ENCODE measurements at regions not wholly inside any gene's neighbourhood (a gene's known extent, or its start where the extent isn't known, plus 50 kb on each side); places are given as distances from the start of the nearest gene placed in this dataset.

DNA sequence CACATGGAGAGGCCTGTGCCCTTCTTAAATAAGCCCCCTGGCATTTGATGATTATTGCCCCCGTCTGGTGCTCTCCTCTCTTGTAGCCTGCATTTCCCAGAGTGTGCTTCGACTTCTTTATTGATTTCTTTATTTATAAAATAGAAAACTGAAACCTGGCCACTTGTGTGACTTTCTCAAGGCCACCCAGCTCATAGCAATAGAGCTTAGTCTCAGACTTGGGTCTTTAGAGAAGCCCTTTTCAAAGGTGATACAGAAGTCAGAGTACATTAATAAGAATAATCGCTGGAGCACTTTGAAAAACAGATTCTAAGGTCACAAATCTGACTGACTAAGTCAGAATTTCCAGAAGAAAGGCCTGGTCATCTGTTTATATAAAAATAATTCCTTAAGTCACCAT, 86.6 kb downstream of the NOC3L start:
- Histone ChIP-seq H3K4me3 (ENCODE audit: low read length) (no peak overlapping the region), H3K9me3 (ENCODE audit: control insufficient read depth, low read length) (peaks cover 16% of the 10 kb centered on the region), H3K36me3 (ENCODE audit: control insufficient read depth, insufficient read depth, low read length) (peaks cover 76% of the 10 kb centered on the region), H3K9ac (ENCODE audit: extremely low read depth, low read length, poor library complexity, severe bottlenecking) (no peak overlapping the region), H3K27me3 (ENCODE audit: control insufficient read depth, insufficient read depth, low read length, poor library complexity, severe bottlenecking) (no peaks in the 10 kb centered on the region), H3K27ac (ENCODE audit: low read depth, low read length) (no peak overlapping the region), H3K4me1 (ENCODE audit: control insufficient read depth, insufficient read depth, low read length) (no peaks in the 10 kb centered on the region)
- peaks cover 4% of the 10 kb centered on the region for H3K4me1 Mint-ChIP-seq
- DNase-seq: no peak
- TF ChIP-seq, protein P1, sequence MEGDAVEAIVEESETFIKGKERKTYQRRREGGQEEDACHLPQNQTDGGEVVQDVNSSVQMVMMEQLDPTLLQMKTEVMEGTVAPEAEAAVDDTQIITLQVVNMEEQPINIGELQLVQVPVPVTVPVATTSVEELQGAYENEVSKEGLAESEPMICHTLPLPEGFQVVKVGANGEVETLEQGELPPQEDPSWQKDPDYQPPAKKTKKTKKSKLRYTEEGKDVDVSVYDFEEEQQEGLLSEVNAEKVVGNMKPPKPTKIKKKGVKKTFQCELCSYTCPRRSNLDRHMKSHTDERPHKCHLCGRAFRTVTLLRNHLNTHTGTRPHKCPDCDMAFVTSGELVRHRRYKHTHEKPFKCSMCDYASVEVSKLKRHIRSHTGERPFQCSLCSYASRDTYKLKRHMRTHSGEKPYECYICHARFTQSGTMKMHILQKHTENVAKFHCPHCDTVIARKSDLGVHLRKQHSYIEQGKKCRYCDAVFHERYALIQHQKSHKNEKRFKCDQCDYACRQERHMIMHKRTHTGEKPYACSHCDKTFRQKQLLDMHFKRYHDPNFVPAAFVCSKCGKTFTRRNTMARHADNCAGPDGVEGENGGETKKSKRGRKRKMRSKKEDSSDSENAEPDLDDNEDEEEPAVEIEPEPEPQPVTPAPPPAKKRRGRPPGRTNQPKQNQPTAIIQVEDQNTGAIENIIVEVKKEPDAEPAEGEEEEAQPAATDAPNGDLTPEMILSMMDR (conservative IDR thresholded peaks at IDR 0.05): no peak
- peaks cover 48% of the 10 kb centered on the region for H3K36me3 Mint-ChIP-seq (ENCODE audit: low read depth)
- no peak overlapping the region for H3K27ac Mint-ChIP-seq
- H3K4me3 Mint-ChIP-seq: no peak overlapping the region
- H3K27me3 Mint-ChIP-seq (ENCODE audit: insufficient read depth): no peaks in the 10 kb centered on the region
- WGBS, 2 experiments (ENCODE audit: insufficient coverage in 1 of 2, insufficient read length in 1 of 2): 81 to 100% methylated on average over 1 to 3 of the region's 3 CpGs
- peaks cover 22% of the 10 kb centered on the region for H3K9me3 Mint-ChIP-seq

DNA sequence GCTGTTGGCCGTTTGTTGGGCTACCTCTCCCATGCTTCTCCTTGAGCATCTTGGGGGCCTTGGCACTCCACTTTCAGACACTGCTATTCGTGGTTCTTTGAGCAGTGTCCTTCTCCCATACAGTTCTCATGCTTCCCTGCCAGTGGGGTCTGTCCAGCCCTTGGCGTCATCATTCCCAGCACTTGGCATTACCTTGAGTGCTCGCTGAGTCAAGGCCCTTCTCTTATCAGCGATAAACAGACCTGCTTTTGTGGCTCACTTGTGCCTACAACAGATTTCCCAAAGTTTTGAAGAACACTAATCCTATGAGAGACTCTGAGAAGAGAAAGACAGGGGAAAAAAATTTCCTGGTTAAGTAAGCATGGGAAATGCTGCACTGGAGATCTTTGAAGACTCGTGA, 85.3 kb downstream of the NOC3L start:
- no peak overlapping the region for H3K4me3 ChIP-seq (ENCODE audit: low read length)
- Mint-ChIP-seq H3K4me1 (peaks cover 4% of the 10 kb centered on the region), H3K9me3 (peaks cover 9% of the 10 kb centered on the region), H3K4me3 (no peak overlapping the region), H3K27ac (no peak overlapping the region), H3K27me3 (ENCODE audit: insufficient read depth) (no peaks in the 10 kb centered on the region), H3K36me3 (ENCODE audit: low read depth) (peaks cover 37% of the 10 kb centered on the region)
- H3K27me3 ChIP-seq (ENCODE audit: control insufficient read depth, insufficient read depth, low read length, poor library complexity, severe bottlenecking): no peaks in the 10 kb centered on the region
- WGBS, 2 experiments (ENCODE audit: insufficient coverage in 1 of 2, insufficient read length in 1 of 2): 94 to 95% methylated on average over 6 of the region's 6 CpGs
- H3K27ac ChIP-seq (ENCODE audit: low read depth, low read length): no peak overlapping the region
- TF ChIP-seq, protein P1 (conservative IDR thresholded peaks at IDR 0.05): no peak
- H3K36me3 ChIP-seq (ENCODE audit: control insufficient read depth, insufficient read depth, low read length): peaks cover 65% of the 10 kb centered on the region
- H3K9me3 ChIP-seq (ENCODE audit: control insufficient read depth, low read length): peaks cover 3% of the 10 kb centered on the region
- no peak overlapping the region for H3K9ac ChIP-seq (ENCODE audit: extremely low read depth, low read length, poor library complexity, severe bottlenecking)
- no peaks in the 10 kb centered on the region for H3K4me1 ChIP-seq (ENCODE audit: control insufficient read depth, insufficient read depth, low read length)
- no peak for DNase-seq

DNA sequence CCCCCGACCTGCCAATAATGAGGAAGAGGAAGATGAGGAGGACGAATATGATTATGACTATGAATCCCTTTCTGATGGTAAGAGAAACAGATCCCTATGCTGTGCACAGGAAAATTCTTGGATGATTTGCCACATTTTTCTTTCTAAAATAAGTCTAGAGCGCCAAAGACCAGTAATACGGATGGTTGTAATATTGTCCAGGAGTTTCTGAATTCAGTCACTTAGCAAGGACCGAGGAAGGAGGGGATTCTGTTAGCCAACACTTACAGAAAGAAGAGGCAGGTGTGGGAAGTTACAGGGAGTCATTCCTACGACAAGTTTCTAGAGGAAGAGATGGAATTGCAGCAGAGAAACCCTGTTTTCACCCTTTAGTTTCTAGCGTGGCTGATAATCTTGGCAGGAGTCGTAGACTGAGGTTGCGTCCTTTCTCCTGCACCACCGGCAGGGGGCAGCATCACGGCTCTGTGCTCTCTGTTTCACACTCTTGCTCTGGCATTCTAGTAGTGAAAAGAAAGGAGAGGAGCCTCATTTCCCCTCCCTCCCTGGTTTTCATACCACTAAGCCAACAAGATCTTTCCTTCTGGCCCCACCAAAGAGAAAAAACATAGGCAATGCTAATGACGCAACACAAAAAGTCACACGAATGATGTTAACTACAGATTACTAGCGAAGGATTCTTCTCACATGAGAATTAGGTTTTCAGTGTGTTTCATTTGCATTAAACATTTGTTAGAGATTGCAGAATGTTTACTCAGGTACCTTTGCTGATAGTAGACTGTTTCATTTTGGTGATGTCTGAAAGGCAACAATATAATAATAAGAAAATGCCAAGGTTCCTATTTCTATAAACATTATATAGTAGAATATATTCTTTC, 82.7 kb downstream of the NOC3L start:
- Histone ChIP-seq H3K27ac (ENCODE audit: low read depth, low read length) (no peak overlapping the region), H3K4me3 (ENCODE audit: low read length) (no peak overlapping the region), H3K36me3 (ENCODE audit: control insufficient read depth, insufficient read depth, low read length) (peaks cover 59% of the 10 kb centered on the region), H3K9ac (ENCODE audit: extremely low read depth, low read length, poor library complexity, severe bottlenecking) (no peak overlapping the region), H3K4me1 (ENCODE audit: control insufficient read depth, insufficient read depth, low read length) (no peaks in the 10 kb centered on the region), H3K27me3 (ENCODE audit: control insufficient read depth, insufficient read depth, low read length, poor library complexity, severe bottlenecking) (no peaks in the 10 kb centered on the region), H3K9me3 (ENCODE audit: control insufficient read depth, low read length) (no peaks in the 10 kb centered on the region)
- Mint-ChIP-seq H3K4me1 (peaks cover 4% of the 10 kb centered on the region), H3K27me3 (ENCODE audit: insufficient read depth) (no peaks in the 10 kb centered on the region), H3K9me3 (no peaks in the 10 kb centered on the region), H3K4me3 (no peak overlapping the region), H3K36me3 (ENCODE audit: low read depth) (peaks cover 21% of the 10 kb centered on the region), H3K27ac (no peak overlapping the region)
- peak; percentile 90 for DNase-seq
- TF ChIP-seq, protein P1 (conservative IDR thresholded peaks at IDR 0.05): peak; percentile 97
- WGBS, 2 experiments (ENCODE audit: insufficient coverage in 1 of 2, insufficient read length in 1 of 2): 53 to 76% methylated on average over 7 to 14 of the region's 14 CpGs
